HPDE6-E6E7 (cell line): ENCODE measurements at regions not wholly inside any gene's neighbourhood (a gene's known extent, or its start where the extent isn't known, plus 50 kb on each side); places are given as distances from the start of the nearest gene placed in this dataset.

Experiments used
- DNase-seq: peaks from one replicate; pipeline ENCODE4 v3.0.0; 2011; ENCODE audit warnings: missing footprints; ENCODE audit errors: extremely low spot score

GRCh38 chr18:23342506-23342905, 110.6 kb upstream of the RIOK3 start:
- DNase-seq = no peak

- DNase-seq = no peak
Measured at GRCh38 chr18:23350188-23350587, 102.9 kb upstream of the RIOK3 start.

GRCh38 chr18:23351521-23351920, 101.6 kb upstream of the RIOK3 start:
- DNase-seq = no peak

GRCh38 chr18:23352042-23352441, 101.0 kb upstream of the RIOK3 start:
- DNase-seq = no peak

GRCh38 chr18:23353459-23353858, 99.6 kb upstream of the RIOK3 start:
- DNase-seq = no peak

GRCh38 chr18:23354625-23355024, 98.5 kb upstream of the RIOK3 start:
- DNase-seq = peak; percentile 72

GRCh38 chr18:23355206-23355605, 97.9 kb upstream of the RIOK3 start:
- no peak for DNase-seq

- no peak for DNase-seq
Measured at GRCh38 chr18:23356424-23356823, 96.7 kb upstream of the RIOK3 start.

GRCh38 chr18:23356915-23357601, 96.0 kb upstream of the RIOK3 start:
- DNase-seq = no peak

GRCh38 chr18:23357996-23358594, 95.0 kb upstream of the RIOK3 start:
- DNase-seq = no peak

GRCh38 chr18:23359421-23359820, 93.7 kb upstream of the RIOK3 start:
- no peak for DNase-seq

- no peak for DNase-seq
Measured at GRCh38 chr18:23363865-23364570, 89.1 kb upstream of the RIOK3 start.

- DNase-seq = no peak
Measured at GRCh38 chr18:23365602-23366001, 87.5 kb upstream of the RIOK3 start.

GRCh38 chr18:23369266-23369665, 83.8 kb upstream of the RIOK3 start:
- DNase-seq = no peak

- no peak for DNase-seq
Measured at GRCh38 chr18:23373570-23373969, 79.5 kb upstream of the RIOK3 start.

GRCh38 chr18:23377669-23378301, 75.3 kb upstream of the RIOK3 start:
- DNase-seq = peak; percentile 67

GRCh38 chr18:23378302-23378686, 74.8 kb upstream of the RIOK3 start:
- DNase-seq = peak; percentile 34

- no peak for DNase-seq
Measured at GRCh38 chr18:23380001-23380550, 73.0 kb upstream of the RIOK3 start.

GRCh38 chr18:23380817-23381216, 72.3 kb upstream of the RIOK3 start:
- DNase-seq = no peak

- DNase-seq = no peak
Measured at GRCh38 chr18:23383494-23383893, 69.6 kb upstream of the RIOK3 start.

GRCh38 chr18:23384778-23385736, 68.0 kb upstream of the RIOK3 start:
- DNase-seq = no peak
